Liver (tissue), 8 donors: ENCODE measurements at regions not wholly inside any gene's neighbourhood (a gene's known extent, or its start where the extent isn't known, plus 50 kb on each side); places are given as distances from the start of the nearest gene placed in this dataset.

Experiments used
- DNase-seq: peaks from one replicate; pipeline ENCODE4 v3.0.0-alpha.2; 2017; ENCODE audit warnings: low spot score
- H3K27ac ChIP-seq, 2 donors: one replicate each; pipeline ENCODE4 v1.7.0; 2013; ENCODE audit warnings: inconsistent platforms in 2 of 2, low read length in 2 of 2, control low read depth in 1 of 2, low read depth in 1 of 2, mild to moderate bottlenecking in 1 of 2
- H3K27me3 ChIP-seq, 4 donors: one replicate each; pipeline versions ENCODE4 v1.6.1 to v1.7.0; 2013; ENCODE audit warnings: low read length in 3 of 4, inconsistent platforms in 1 of 4, mild to moderate bottlenecking in 1 of 4, moderate library complexity in 1 of 4; ENCODE audit not compliant: control insufficient read depth in 4 of 4, insufficient read depth in 4 of 4
- H3K36me3 ChIP-seq, 4 donors: one replicate each; pipeline versions ENCODE4 v1.6.1 to v1.7.0; 2013; ENCODE audit warnings: low read length in 3 of 4, mild to moderate bottlenecking in 3 of 4, low read depth in 1 of 4, moderate library complexity in 1 of 4; ENCODE audit not compliant: control insufficient read depth in 4 of 4, insufficient read depth in 3 of 4
- H3K4me1 ChIP-seq, 4 donors: one replicate each; pipeline versions ENCODE4 v1.6.1 to v1.7.0; 2013; ENCODE audit warnings: low read length in 3 of 4, mild to moderate bottlenecking in 3 of 4, moderate library complexity in 1 of 4; ENCODE audit not compliant: control insufficient read depth in 4 of 4, insufficient read depth in 4 of 4
- H3K4me3 ChIP-seq, 3 donors: one replicate each; pipeline versions ENCODE4 v1.6.1 to v1.7.0; 2013; ENCODE audit warnings: low read length in 3 of 3, control low read depth in 1 of 3, low read depth in 1 of 3, mild to moderate bottlenecking in 1 of 3
- H3K9ac ChIP-seq, 2 donors: one replicate each; pipeline ENCODE4 v1.7.0; 2013; ENCODE audit warnings: low read length in 2 of 2, mild to moderate bottlenecking in 2 of 2, moderate library complexity in 2 of 2, control low read depth in 1 of 2, low read depth in 1 of 2
- H3K9me3 ChIP-seq, 4 donors: one replicate each; pipeline versions ENCODE4 v1.6.1 to v1.7.0; 2013; ENCODE audit warnings: low read length in 3 of 4; ENCODE audit not compliant: control insufficient read depth in 4 of 4
- ATF3 ChIP-seq: IDR thresholded peaks from 2 replicates; pipeline ENCODE4 v1.6.1; 2016; ENCODE audit warnings: antibody characterized with exemption
- CTCF ChIP-seq: fragments of 150-350 bp; IDR thresholded peaks from 2 replicates; pipeline ENCODE4 v1.5.1; 2017; ENCODE audit warnings: improper control_type of control experiment, low read depth, low read length; ENCODE audit not compliant: missing input control
- FOXA1 ChIP-seq: IDR thresholded peaks from 2 replicates; pipeline ENCODE4 v1.6.1; 2016; ENCODE audit warnings: antibody characterized with exemption
- FOXA2 ChIP-seq: IDR thresholded peaks from 2 replicates; pipeline ENCODE4 v1.6.1; 2016; ENCODE audit warnings: antibody characterized with exemption
- GABPA ChIP-seq, 2 donors: IDR thresholded peaks in 1 of 2; conservative IDR thresholded peaks in 1 of 2; 2 replicates each; pipeline ENCODE4 v1.6.1; 2016; ENCODE audit warnings: antibody characterized with exemption in 2 of 2, mild to moderate bottlenecking in 1 of 2, moderate library complexity in 1 of 2
- HNF4A ChIP-seq, 2 donors: conservative IDR thresholded peaks; 2 replicates each; pipeline ENCODE4 v1.6.1; 2016; ENCODE audit warnings: antibody characterized with exemption in 2 of 2, mild to moderate bottlenecking in 2 of 2
- HNF4G ChIP-seq: IDR thresholded peaks from 2 replicates; pipeline ENCODE4 v1.6.1; 2016; ENCODE audit warnings: antibody characterized with exemption
- JUND ChIP-seq, 2 donors: IDR thresholded peaks; 2 replicates each; pipeline ENCODE4 v1.6.1; 2016; ENCODE audit warnings: antibody characterized with exemption in 2 of 2
- MAX ChIP-seq: IDR thresholded peaks from 2 replicates; pipeline ENCODE4 v1.6.1; 2016; ENCODE audit warnings: antibody characterized with exemption
- NR2F2 ChIP-seq: IDR thresholded peaks from 2 replicates; pipeline ENCODE4 v1.6.1; 2016; ENCODE audit warnings: antibody characterized with exemption
- RAD21 ChIP-seq, 2 donors: IDR thresholded peaks; 2 replicates each; pipeline ENCODE4 v1.6.1; 2016; ENCODE audit warnings: antibody characterized with exemption in 2 of 2, mild to moderate bottlenecking in 2 of 2
- REST ChIP-seq: IDR thresholded peaks from 2 replicates; pipeline ENCODE4 v1.6.1; 2016; ENCODE audit warnings: antibody characterized with exemption, mild to moderate bottlenecking
- RXRA ChIP-seq, 2 donors: IDR thresholded peaks; 2 replicates each; pipeline ENCODE4 v1.6.1; 2017 to 2018; ENCODE audit warnings: antibody characterized with exemption in 2 of 2, mild to moderate bottlenecking in 1 of 2
- SP1 ChIP-seq: IDR thresholded peaks from 2 replicates; pipeline ENCODE4 v1.6.1; 2018; ENCODE audit warnings: antibody characterized with exemption, mild to moderate bottlenecking
- TAF1 ChIP-seq: conservative IDR thresholded peaks from 2 replicates; pipeline ENCODE4 v1.6.1; 2016; ENCODE audit warnings: antibody characterized with exemption, mild to moderate bottlenecking
- YY1 ChIP-seq: IDR thresholded peaks from 2 replicates; pipeline ENCODE4 v1.6.1; 2016; ENCODE audit warnings: antibody characterized with exemption, mild to moderate bottlenecking
- ZBTB33 ChIP-seq: IDR thresholded peaks from 2 replicates; pipeline ENCODE4 v1.6.1; 2016; ENCODE audit warnings: antibody characterized with exemption
- WGBS: extraction: QIAGEN DNeasy Blood & Tissue Kit; methylation state at CpG from one replicate; pipeline ENCODE4 v1.1.7; 2013; 5-methylcytosine and 5-hydroxymethylcytosine counted together
- donor health status: healthy.
- donor health status: healthy.
- donor health status: healthy.
- donor health status: healthy.
- donor health status: healthy.

- no peak for DNase-seq
- no peaks in the 10 kb centered on the region for H3K27me3 ChIP-seq
- H3K36me3 ChIP-seq: no peaks in the 10 kb centered on the region
- H3K27ac ChIP-seq: no peak overlapping the region
- H3K4me3 ChIP-seq: no peak overlapping the region
- 88% methylated on average over 3 of the region's 3 CpGs for WGBS
- no peak overlapping the region for H3K9ac ChIP-seq
- TF ChIP-seq NR2F2 (no peak), MAX (no peak), HNF4G (no peak), REST (no peak), RXRA (IDR thresholded peaks at IDR 0.05) (no peak), GABPA (IDR thresholded peaks at IDR 0.05 in 1 of 2, conservative IDR thresholded peaks at IDR 0.05 in 1 of 2) (no peak), RAD21 (IDR thresholded peaks at IDR 0.05) (no peak), SP1 (no peak), TAF1 (no peak), CTCF (no peak), HNF4A (conservative IDR thresholded peaks at IDR 0.05) (no peak), YY1 (no peak), ZBTB33 (no peak)
- no peaks in the 10 kb centered on the region for H3K4me1 ChIP-seq
- no peaks in the 10 kb centered on the region for H3K9me3 ChIP-seq
Observed at GRCh38 chr15:35142578-35142977, 57.5 kb upstream of the NANOGP8 start.

- Histone ChIP-seq H3K36me3 (no peaks in the 10 kb centered on the region), H3K4me1 (no peaks in the 10 kb centered on the region), H3K9ac (no peak overlapping the region), H3K4me3 (no peak overlapping the region), H3K27me3 (no peaks in the 10 kb centered on the region), H3K27ac (no peak overlapping the region), H3K9me3 (no peaks in the 10 kb centered on the region)
- no peak for DNase-seq
- TF ChIP-seq FOXA2: no peak
- no peak for TF ChIP-seq GABPA (IDR thresholded peaks at IDR 0.05 in 1 of 2, conservative IDR thresholded peaks at IDR 0.05 in 1 of 2)
- no peak for TF ChIP-seq RXRA (IDR thresholded peaks at IDR 0.05)
- TF ChIP-seq REST: no peak
- no peak for TF ChIP-seq MAX
- no peak for TF ChIP-seq ATF3
- no peak for TF ChIP-seq JUND (IDR thresholded peaks at IDR 0.05)
- no peak for TF ChIP-seq SP1
- no peak for TF ChIP-seq FOXA1
- TF ChIP-seq RAD21 (IDR thresholded peaks at IDR 0.05): no peak
- no peak for TF ChIP-seq YY1
- no peak for TF ChIP-seq NR2F2
- TF ChIP-seq CTCF: no peak
Observed at GRCh38 chr15:35141743-35142471, 56.8 kb upstream of the NANOGP8 start.
